GM21360 (cell line): ENCODE measurements at regions not wholly inside any gene's neighbourhood (a gene's known extent, or its start where the extent isn't known, plus 50 kb on each side); places are given as distances from the start of the nearest gene placed in this dataset.
"Not testable (repeated sequence)": the region's sequence is repeated elsewhere in the genome, so short reads cannot be mapped to it uniquely, and the experiment has no call there.

Source experiments
- ATAC-seq: cut with Tn5 transposase; IDR thresholded peaks from one replicate; pipeline ENCODE4 v1.9.1; 2021; ENCODE audit warnings: mild to moderate bottlenecking, moderate library complexity; ENCODE audit not compliant: unreplicated experiment

GRCh38 chr13:50539791-50540530, 303.5 kb downstream of the DLEU7 start:
- no peak for ATAC-seq

GRCh38 chr13:50543141-50543540, 300.4 kb downstream of the DLEU7 start:
- no peak for ATAC-seq

- no peak for ATAC-seq
These were observed 299.7 kb downstream of the DLEU7 start for GRCh38 chr13:50543782-50544181.

- no peak for ATAC-seq
These were observed 299.3 kb downstream of the DLEU7 start for GRCh38 chr13:50544211-50544610.

- ATAC-seq, result not testable (repeated sequence)
These were observed 296.3 kb downstream of the DLEU7 start for GRCh38 chr13:50547175-50547574.

GRCh38 chr13:50548586-50548985, 294.9 kb downstream of the DLEU7 start:
- ATAC-seq, result no peak

- ATAC-seq, result no peak
These were observed 294.1 kb downstream of the DLEU7 start for GRCh38 chr13:50549221-50549942.

- ATAC-seq, result no peak
These were observed 293.3 kb downstream of the DLEU7 start for GRCh38 chr13:50550151-50550550.

- no peak for ATAC-seq
These were observed 291.0 kb downstream of the DLEU7 start for GRCh38 chr13:50552424-50552966.

- ATAC-seq, result no peak
These were observed 281.8 kb downstream of the DLEU7 start for GRCh38 chr13:50561739-50562138.

GRCh38 chr13:50566646-50567045, 276.8 kb downstream of the DLEU7 start:
- no peak for ATAC-seq

GRCh38 chr13:50572129-50572528, 271.4 kb downstream of the DLEU7 start:
- no peak for ATAC-seq

GRCh38 chr13:50573066-50573465, 270.4 kb downstream of the DLEU7 start:
- no peak for ATAC-seq

GRCh38 chr13:50574731-50575130, 268.8 kb downstream of the DLEU7 start:
- ATAC-seq, result no peak

- no peak for ATAC-seq
These were observed 268.4 kb downstream of the DLEU7 start for GRCh38 chr13:50575138-50575537.

- no peak for ATAC-seq
These were observed 267.3 kb downstream of the DLEU7 start for GRCh38 chr13:50576156-50576555.

GRCh38 chr13:50577806-50578205, 265.7 kb downstream of the DLEU7 start:
- ATAC-seq, result no peak

- ATAC-seq, result no peak
These were observed 262.7 kb downstream of the DLEU7 start for GRCh38 chr13:50580684-50581305.

- ATAC-seq, result no peak
These were observed 261.8 kb downstream of the DLEU7 start for GRCh38 chr13:50581586-50582196.

GRCh38 chr13:50584856-50585580, 258.5 kb downstream of the DLEU7 start:
- no peak for ATAC-seq
